Liver (tissue), 8 donors: ENCODE measurements at regions not wholly inside any gene's neighbourhood (a gene's known extent, or its start where the extent isn't known, plus 50 kb on each side); places are given as distances from the start of the nearest gene placed in this dataset.

Experiments used
- DNase-seq: peaks from one replicate; pipeline ENCODE4 v3.0.0-alpha.2; 2017; ENCODE audit warnings: low spot score
- H3K27ac ChIP-seq, 2 donors: one replicate each; pipeline ENCODE4 v1.7.0; 2013; ENCODE audit warnings: inconsistent platforms in 2 of 2, low read length in 2 of 2, control low read depth in 1 of 2, low read depth in 1 of 2, mild to moderate bottlenecking in 1 of 2
- H3K27me3 ChIP-seq, 4 donors: one replicate each; pipeline versions ENCODE4 v1.6.1 to v1.7.0; 2013; ENCODE audit warnings: low read length in 3 of 4, inconsistent platforms in 1 of 4, mild to moderate bottlenecking in 1 of 4, moderate library complexity in 1 of 4; ENCODE audit not compliant: control insufficient read depth in 4 of 4, insufficient read depth in 4 of 4
- H3K36me3 ChIP-seq, 4 donors: one replicate each; pipeline versions ENCODE4 v1.6.1 to v1.7.0; 2013; ENCODE audit warnings: low read length in 3 of 4, mild to moderate bottlenecking in 3 of 4, low read depth in 1 of 4, moderate library complexity in 1 of 4; ENCODE audit not compliant: control insufficient read depth in 4 of 4, insufficient read depth in 3 of 4
- H3K4me1 ChIP-seq, 4 donors: one replicate each; pipeline versions ENCODE4 v1.6.1 to v1.7.0; 2013; ENCODE audit warnings: low read length in 3 of 4, mild to moderate bottlenecking in 3 of 4, moderate library complexity in 1 of 4; ENCODE audit not compliant: control insufficient read depth in 4 of 4, insufficient read depth in 4 of 4
- H3K4me3 ChIP-seq, 3 donors: one replicate each; pipeline versions ENCODE4 v1.6.1 to v1.7.0; 2013; ENCODE audit warnings: low read length in 3 of 3, control low read depth in 1 of 3, low read depth in 1 of 3, mild to moderate bottlenecking in 1 of 3
- H3K9ac ChIP-seq, 2 donors: one replicate each; pipeline ENCODE4 v1.7.0; 2013; ENCODE audit warnings: low read length in 2 of 2, mild to moderate bottlenecking in 2 of 2, moderate library complexity in 2 of 2, control low read depth in 1 of 2, low read depth in 1 of 2
- H3K9me3 ChIP-seq, 4 donors: one replicate each; pipeline versions ENCODE4 v1.6.1 to v1.7.0; 2013; ENCODE audit warnings: low read length in 3 of 4; ENCODE audit not compliant: control insufficient read depth in 4 of 4
- CTCF ChIP-seq: fragments of 150-350 bp; IDR thresholded peaks from 2 replicates; pipeline ENCODE4 v1.5.1; 2017; ENCODE audit warnings: improper control_type of control experiment, low read depth, low read length; ENCODE audit not compliant: missing input control
- EGR1 ChIP-seq, 2 donors: IDR thresholded peaks; 2 replicates each; pipeline ENCODE4 v1.6.1; 2016 to 2018; ENCODE audit warnings: antibody characterized with exemption in 2 of 2, low read depth in 2 of 2
- FOXA1 ChIP-seq: IDR thresholded peaks from 2 replicates; pipeline ENCODE4 v1.6.1; 2016; ENCODE audit warnings: antibody characterized with exemption
- FOXA2 ChIP-seq: IDR thresholded peaks from 2 replicates; pipeline ENCODE4 v1.6.1; 2016; ENCODE audit warnings: antibody characterized with exemption
- GABPA ChIP-seq, 2 donors: IDR thresholded peaks in 1 of 2; conservative IDR thresholded peaks in 1 of 2; 2 replicates each; pipeline ENCODE4 v1.6.1; 2016; ENCODE audit warnings: antibody characterized with exemption in 2 of 2, mild to moderate bottlenecking in 1 of 2, moderate library complexity in 1 of 2
- HNF4A ChIP-seq, 2 donors: conservative IDR thresholded peaks; 2 replicates each; pipeline ENCODE4 v1.6.1; 2016; ENCODE audit warnings: antibody characterized with exemption in 2 of 2, mild to moderate bottlenecking in 2 of 2
- JUND ChIP-seq, 2 donors: IDR thresholded peaks; 2 replicates each; pipeline ENCODE4 v1.6.1; 2016; ENCODE audit warnings: antibody characterized with exemption in 2 of 2
- RAD21 ChIP-seq, 2 donors: IDR thresholded peaks; 2 replicates each; pipeline ENCODE4 v1.6.1; 2016; ENCODE audit warnings: antibody characterized with exemption in 2 of 2, mild to moderate bottlenecking in 2 of 2
- REST ChIP-seq: IDR thresholded peaks from 2 replicates; pipeline ENCODE4 v1.6.1; 2016; ENCODE audit warnings: antibody characterized with exemption, mild to moderate bottlenecking
- RXRA ChIP-seq, 2 donors: IDR thresholded peaks; 2 replicates each; pipeline ENCODE4 v1.6.1; 2017 to 2018; ENCODE audit warnings: antibody characterized with exemption in 2 of 2, mild to moderate bottlenecking in 1 of 2
- SP1 ChIP-seq: IDR thresholded peaks from 2 replicates; pipeline ENCODE4 v1.6.1; 2018; ENCODE audit warnings: antibody characterized with exemption, mild to moderate bottlenecking
- TAF1 ChIP-seq: conservative IDR thresholded peaks from 2 replicates; pipeline ENCODE4 v1.6.1; 2016; ENCODE audit warnings: antibody characterized with exemption, mild to moderate bottlenecking
- YY1 ChIP-seq: IDR thresholded peaks from 2 replicates; pipeline ENCODE4 v1.6.1; 2016; ENCODE audit warnings: antibody characterized with exemption, mild to moderate bottlenecking
- ZBTB33 ChIP-seq: IDR thresholded peaks from 2 replicates; pipeline ENCODE4 v1.6.1; 2016; ENCODE audit warnings: antibody characterized with exemption
- WGBS: extraction: QIAGEN DNeasy Blood & Tissue Kit; methylation state at CpG from one replicate; pipeline ENCODE4 v1.1.7; 2013; 5-methylcytosine and 5-hydroxymethylcytosine counted together
- TF ChIP-seq, protein P1 (sequence below): IDR thresholded peaks from 2 replicates; pipeline ENCODE4 v1.6.1; 2016; ENCODE audit warnings: antibody characterized with exemption
- donor health status: healthy.
- donor health status: healthy.
- donor health status: healthy.
- donor health status: healthy.
- donor health status: healthy.

- H3K27ac ChIP-seq: no peak overlapping the region
- H3K9ac ChIP-seq: no peak overlapping the region
- DNase-seq: no peak
- TF ChIP-seq JUND (IDR thresholded peaks at IDR 0.05) (no peak), FOXA2 (no peak), RAD21 (IDR thresholded peaks at IDR 0.05) (no peak), FOXA1 (no peak), YY1 (no peak), REST (no peak), EGR1 (IDR thresholded peaks at IDR 0.05; ENCODE audit: low read depth in 2 of 2) (no peak), RXRA (IDR thresholded peaks at IDR 0.05) (no peak), TAF1 (no peak), ZBTB33 (no peak), SP1 (no peak), HNF4A (conservative IDR thresholded peaks at IDR 0.05) (no peak)
- TF ChIP-seq, protein P1, sequence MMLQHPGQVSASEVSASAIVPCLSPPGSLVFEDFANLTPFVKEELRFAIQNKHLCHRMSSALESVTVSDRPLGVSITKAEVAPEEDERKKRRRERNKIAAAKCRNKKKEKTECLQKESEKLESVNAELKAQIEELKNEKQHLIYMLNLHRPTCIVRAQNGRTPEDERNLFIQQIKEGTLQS: no peak
- no peaks in the 10 kb centered on the region for H3K27me3 ChIP-seq
- H3K4me1 ChIP-seq: peaks cover 0 to 9% (median 2%) of the 10 kb centered on the region in 4 donors
- no peak overlapping the region for H3K4me3 ChIP-seq
- 77% methylated on average over 11 of the region's 11 CpGs for WGBS
- no peaks in the 10 kb centered on the region for H3K9me3 ChIP-seq
- no peaks in the 10 kb centered on the region for H3K36me3 ChIP-seq
These were observed 646.1 kb downstream of the CDH11 start for GRCh38 chr16:64475627-64476351.

DNA sequence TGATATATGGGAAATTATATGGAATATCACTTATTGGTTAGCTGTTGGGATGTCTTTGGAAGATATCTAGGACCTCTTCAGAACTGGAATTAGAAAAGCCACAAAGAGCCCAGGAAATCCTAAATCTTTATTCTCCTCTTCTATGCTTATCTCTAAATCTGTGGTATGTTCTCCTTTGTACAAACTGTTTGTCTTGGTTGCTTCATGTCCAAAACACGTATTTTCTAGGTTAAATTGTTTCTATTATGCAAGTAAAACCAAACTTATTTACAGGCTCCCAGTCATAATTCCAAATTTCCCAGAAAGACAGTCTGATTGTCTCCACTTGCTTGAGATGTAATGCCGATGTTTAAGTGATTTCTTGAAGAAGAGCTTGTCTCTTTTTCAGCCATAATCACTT is 650.9 kb downstream of the CDH11 start:
- TF ChIP-seq GABPA (IDR thresholded peaks at IDR 0.05 in 1 of 2, conservative IDR thresholded peaks at IDR 0.05 in 1 of 2): no peak
- no peak for TF ChIP-seq CTCF
- Histone ChIP-seq H3K27me3 (no peaks in the 10 kb centered on the region), H3K4me1 (no peaks in the 10 kb centered on the region), H3K9ac (no peak overlapping the region), H3K4me3 (no peak overlapping the region), H3K9me3 (peaks cover 0 to 2% (median 0%) of the 10 kb centered on the region in 4 donors), H3K27ac (no peak overlapping the region), H3K36me3 (no peaks in the 10 kb centered on the region)
- no peak for DNase-seq
- 49% methylated on average over 2 of the region's 2 CpGs for WGBS
